NCI-H446 treated with DMSO at 0.1 percent for 48 hours (cell line): ENCODE measurements at regions not wholly inside any gene's neighbourhood (a gene's known extent, or its start where the extent isn't known, plus 50 kb on each side); places are given as distances from the start of the nearest gene placed in this dataset.
"Not testable (repeated sequence)": the region's sequence is repeated elsewhere in the genome, so short reads cannot be mapped to it uniquely, and the experiment has no call there.

Experiments
- DNase-seq: peaks from one replicate; lab custom pipeline; 2025; lab: John Stamatoyannopoulos, UW

- DNase-seq, result no peak
These were observed 674.2 kb upstream of the MANEA start for GRCh38 chr6:94902974-94903628.

- no peak for DNase-seq
These were observed 678.1 kb upstream of the MANEA start for GRCh38 chr6:94899191-94899590.

- no peak for DNase-seq
These were observed 683.0 kb upstream of the MANEA start for GRCh38 chr6:94894300-94894699.

GRCh38 chr6:94893327-94893726, 684.0 kb upstream of the MANEA start:
- no peak for DNase-seq

GRCh38 chr6:94873819-94874218, 703.5 kb upstream of the MANEA start:
- not testable (repeated sequence) for DNase-seq

GRCh38 chr6:94862112-94862511, 715.2 kb upstream of the MANEA start:
- DNase-seq, result no peak

GRCh38 chr6:94859924-94860323, 717.4 kb upstream of the MANEA start:
- no peak for DNase-seq

- DNase-seq, result not testable (repeated sequence)
These were observed 720.3 kb upstream of the MANEA start for GRCh38 chr6:94856999-94857398.

- not testable (repeated sequence) for DNase-seq
These were observed 726.0 kb upstream of the MANEA start for GRCh38 chr6:94851329-94851728.

GRCh38 chr6:94845742-94846141, 731.6 kb upstream of the MANEA start:
- no peak for DNase-seq

- no peak for DNase-seq
These were observed 742.1 kb upstream of the MANEA start for GRCh38 chr6:94835264-94835663.

- DNase-seq, result no peak
These were observed 763.5 kb upstream of the MANEA start for GRCh38 chr6:94813806-94814205.

- DNase-seq, result no peak
These were observed 776.0 kb upstream of the MANEA start for GRCh38 chr6:94801344-94801743.

- no peak for DNase-seq
These were observed 791.8 kb upstream of the MANEA start for GRCh38 chr6:94785514-94785913.

GRCh38 chr6:94785081-94785480, 792.3 kb upstream of the MANEA start:
- not testable (repeated sequence) for DNase-seq

GRCh38 chr6:94769197-94769596, 808.1 kb upstream of the MANEA start:
- DNase-seq, result no peak

GRCh38 chr6:94751641-94752329, 825.5 kb upstream of the MANEA start:
- no peak for DNase-seq

GRCh38 chr6:94736236-94736635, 841.1 kb upstream of the MANEA start:
- no peak for DNase-seq

- no peak for DNase-seq
These were observed 842.1 kb upstream of the MANEA start for GRCh38 chr6:94735270-94735669.

GRCh38 chr6:94734751-94735150, 842.6 kb upstream of the MANEA start:
- no peak for DNase-seq

- DNase-seq, result no peak
These were observed 844.3 kb upstream of the MANEA start for GRCh38 chr6:94733066-94733465.

- DNase-seq, result no peak
These were observed 849.6 kb upstream of the MANEA start for GRCh38 chr6:94727710-94728109.

GRCh38 chr6:94721459-94721858, 855.9 kb upstream of the MANEA start:
- DNase-seq, result no peak

- no peak for DNase-seq
These were observed 863.9 kb upstream of the MANEA start for GRCh38 chr6:94713446-94713845.
